Smooth muscle cell (in vitro differentiated cells): ENCODE measurements at regions not wholly inside any gene's neighbourhood (a gene's known extent, or its start where the extent isn't known, plus 50 kb on each side); places are given as distances from the start of the nearest gene placed in this dataset.

Source experiments
- DNase-seq: peaks from one replicate; lab custom pipeline; 2025; ENCODE audit not compliant: unreplicated experiment; lab: John Stamatoyannopoulos, UW
- H2AFZ ChIP-seq: fragments of 200-600 bp; sonication (generic); 2 replicates; pipeline ENCODE4 v1.6.0; 2016; ENCODE audit warnings: antibody characterized with exemption, low read depth, mild to moderate bottlenecking
- H3F3A ChIP-seq: fragments of 200-600 bp; sonication (generic); 2 replicates; pipeline ENCODE4 v1.6.0; 2017; ENCODE audit warnings: antibody characterized with exemption, low read depth
- H3K27ac ChIP-seq: fragments of 200-600 bp; sonication (generic); 2 replicates; pipeline ENCODE4 v1.5.1; 2016; ENCODE audit warnings: low read depth, mild to moderate bottlenecking
- H3K27me3 ChIP-seq: fragments of 200-600 bp; sonication (generic); 2 replicates; pipeline ENCODE4 v1.6.1; 2016; ENCODE audit warnings: low read depth, mild to moderate bottlenecking
- H3K36me3 ChIP-seq: fragments of 200-600 bp; sonication (generic); 2 replicates; pipeline ENCODE4 v1.5.1; 2016; ENCODE audit warnings: low read depth
- H3K4me1 ChIP-seq: fragments of 200-600 bp; sonication (generic); 2 replicates; pipeline ENCODE4 v1.5.1; 2016; ENCODE audit warnings: low read depth
- H3K4me2 ChIP-seq: fragments of 200-600 bp; sonication (generic); 2 replicates; pipeline ENCODE4 v1.6.0; 2016; ENCODE audit warnings: mild to moderate bottlenecking
- H3K4me3 ChIP-seq: fragments of 200-600 bp; sonication (generic); 2 replicates; pipeline ENCODE4 v1.5.1; 2016; ENCODE audit warnings: mild to moderate bottlenecking
- H3K79me2 ChIP-seq: fragments of 200-600 bp; sonication (generic); 2 replicates; pipeline ENCODE4 v1.6.0; 2016; ENCODE audit warnings: low read depth, mild to moderate bottlenecking
- H3K9ac ChIP-seq: fragments of 200-600 bp; sonication (generic); 2 replicates; pipeline ENCODE4 v1.6.0; 2016; ENCODE audit warnings: low read depth
- H3K9me3 ChIP-seq: fragments of 200-600 bp; sonication (generic); replicated peaks from 2 replicates; pipeline ENCODE4 v1.5.1; 2016; ENCODE audit warnings: low read depth
- H4K20me1 ChIP-seq: fragments of 200-600 bp; sonication (generic); 2 replicates; pipeline ENCODE4 v1.6.0; 2016; ENCODE audit warnings: low read depth
- CTCF ChIP-seq: fragments of 200-600 bp; sonication (generic); IDR thresholded peaks from 2 replicates; pipeline ENCODE4 v1.5.1; 2017; ENCODE audit warnings: borderline replicate concordance, mild to moderate bottlenecking, antibody characterized with exemption; ENCODE audit not compliant: insufficient read depth, poor library complexity, severe bottlenecking
- WGBS: methylation state at CpG from one replicate; pipeline ENCODE4 v1.1.7; 2016; ENCODE audit warnings: low lambda C conversion rate; 5-methylcytosine and 5-hydroxymethylcytosine counted together

GRCh38 chr10:78639629-78640028, 429.1 kb upstream of the ZMIZ1 start:
- no peak for DNase-seq
- H3K36me3 ChIP-seq: no peaks in the 10 kb centered on the region
- no peaks in the 10 kb centered on the region for H3K27me3 ChIP-seq
- no peak overlapping the region for H3K27ac ChIP-seq
- WGBS: 98% methylated on average over 2 of the region's 2 CpGs
- no peaks in the 10 kb centered on the region for H3K79me2 ChIP-seq
- H3F3A ChIP-seq: no peaks in the 10 kb centered on the region
- H3K4me2 ChIP-seq: no peak overlapping the region
- H3K9me3 ChIP-seq: no peaks in the 10 kb centered on the region
- H3K4me3 ChIP-seq: no peak overlapping the region
- peaks cover 3% of the 10 kb centered on the region for H3K4me1 ChIP-seq
- TF ChIP-seq CTCF: no peak
- no peaks in the 10 kb centered on the region for H4K20me1 ChIP-seq
- H3K9ac ChIP-seq: no peak overlapping the region
- H2AFZ ChIP-seq: no peak overlapping the region

GRCh38 chr10:78640796-78641636, 427.8 kb upstream of the ZMIZ1 start:
- no peak for TF ChIP-seq CTCF
- H3K79me2 ChIP-seq: no peaks in the 10 kb centered on the region
- no peak overlapping the region for H3K9ac ChIP-seq
- no peak overlapping the region for H3K4me3 ChIP-seq
- DNase-seq: no peak
- no peak overlapping the region for H3K27ac ChIP-seq
- H2AFZ ChIP-seq: no peak overlapping the region
- H3K4me2 ChIP-seq: no peak overlapping the region
- no peaks in the 10 kb centered on the region for H3K36me3 ChIP-seq
- H4K20me1 ChIP-seq: no peaks in the 10 kb centered on the region
- H3K27me3 ChIP-seq: no peaks in the 10 kb centered on the region
- H3F3A ChIP-seq: no peaks in the 10 kb centered on the region
- 94% methylated on average over 4 of the region's 4 CpGs for WGBS
- no peaks in the 10 kb centered on the region for H3K9me3 ChIP-seq
- H3K4me1 ChIP-seq: no peaks in the 10 kb centered on the region

DNA sequence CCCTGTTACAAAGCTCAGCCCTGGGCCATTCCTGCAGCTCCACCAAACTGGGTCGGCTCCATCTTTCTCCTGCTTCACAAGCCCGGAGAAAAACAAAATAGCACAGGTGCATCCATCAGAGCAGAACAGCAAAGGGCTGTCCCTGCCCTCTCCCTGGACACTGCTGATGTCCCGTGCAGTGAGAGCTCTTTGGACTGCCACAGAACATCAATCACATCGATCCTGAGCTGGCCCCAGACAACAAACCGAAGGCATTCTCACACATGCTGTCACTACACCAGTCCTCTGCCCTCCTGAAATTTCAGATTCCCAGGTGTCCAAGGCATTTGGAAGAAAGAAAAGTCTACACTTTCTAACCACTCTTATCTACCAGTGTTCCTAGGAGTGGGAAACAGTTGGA, 427.1 kb upstream of the ZMIZ1 start:
- TF ChIP-seq CTCF: no peak
- no peak overlapping the region for H3K4me3 ChIP-seq
- DNase-seq: no peak
- no peaks in the 10 kb centered on the region for H3F3A ChIP-seq
- H3K9me3 ChIP-seq: no peaks in the 10 kb centered on the region
- H3K9ac ChIP-seq: no peak overlapping the region
- no peak overlapping the region for H2AFZ ChIP-seq
- H4K20me1 ChIP-seq: no peaks in the 10 kb centered on the region
- H3K27ac ChIP-seq: no peak overlapping the region
- 88% methylated on average over 5 of the region's 5 CpGs for WGBS
- H3K4me2 ChIP-seq: no peak overlapping the region
- no peaks in the 10 kb centered on the region for H3K4me1 ChIP-seq
- H3K27me3 ChIP-seq: no peaks in the 10 kb centered on the region
- no peaks in the 10 kb centered on the region for H3K36me3 ChIP-seq
- H3K79me2 ChIP-seq: no peaks in the 10 kb centered on the region
